ENCODE measurements at regions not wholly inside any gene's neighbourhood (a gene's known extent, or its start where the extent isn't known, plus 50 kb on each side); places are given as distances from the start of the nearest gene placed in this dataset.

DNA sequence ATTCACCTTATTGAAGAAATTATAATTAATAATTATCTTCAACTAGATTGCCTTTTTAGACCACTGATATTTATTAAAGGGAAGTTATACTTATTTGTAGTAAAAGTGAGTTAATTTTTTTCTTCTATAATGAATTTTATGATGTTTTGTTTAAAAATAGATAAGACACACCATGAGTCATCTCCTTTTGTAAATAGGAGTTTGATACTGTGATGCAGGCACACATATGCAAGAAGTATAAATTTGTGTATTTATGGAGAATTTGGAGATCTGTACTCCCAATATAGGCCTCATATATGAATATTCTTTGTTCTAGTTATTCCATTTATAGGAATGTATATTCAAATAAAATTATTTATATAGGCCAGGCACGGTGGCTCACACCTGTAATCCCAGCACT is 703.5 kb upstream of the CHAC2 start:
- TF ChIP-seq CTCF (IDR thresholded peaks at IDR 0.05; ENCODE audit: low read depth, low read length, poor library complexity, severe bottlenecking) (no peak), EZH2phosphoT487 (IDR thresholded peaks at IDR 0.05; ENCODE audit: borderline replicate concordance, low read length) (no peak)

All from DOHH2 (cell line).